NCI-H146 (cell line): ENCODE measurements at regions not wholly inside any gene's neighbourhood (a gene's known extent, or its start where the extent isn't known, plus 50 kb on each side); places are given as distances from the start of the nearest gene placed in this dataset.
"Not testable (repeated sequence)": the region's sequence is repeated elsewhere in the genome, so short reads cannot be mapped to it uniquely, and the experiment has no call there.

ENCODE experiments used
- DNase-seq: peaks from one replicate; lab custom pipeline; 2025; lab: John Stamatoyannopoulos, UW

- DNase-seq: not testable (repeated sequence)
Measured at GRCh38 chr21:13812191-13812590, 202.6 kb downstream of the POTED start.

DNA sequence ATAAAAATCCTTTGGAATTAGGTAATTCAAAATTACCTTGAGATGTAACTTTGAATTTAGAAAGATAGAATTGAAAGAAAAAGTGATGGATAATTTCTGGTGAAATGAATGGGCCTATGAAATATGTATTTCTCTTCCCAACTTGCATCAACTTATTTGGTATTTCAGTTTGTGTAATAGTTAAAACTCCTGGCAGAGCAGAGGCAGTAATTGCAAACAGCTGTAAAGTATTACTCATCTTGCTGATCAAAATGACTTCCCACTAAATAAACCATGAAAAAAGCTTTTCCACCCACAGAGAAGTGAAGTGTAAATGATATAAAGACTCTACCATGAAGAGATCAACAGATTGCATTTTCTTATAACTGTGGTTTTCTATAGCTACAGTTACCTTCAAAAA, 201.0 kb downstream of the POTED start:
- not testable (repeated sequence) for DNase-seq

DNA sequence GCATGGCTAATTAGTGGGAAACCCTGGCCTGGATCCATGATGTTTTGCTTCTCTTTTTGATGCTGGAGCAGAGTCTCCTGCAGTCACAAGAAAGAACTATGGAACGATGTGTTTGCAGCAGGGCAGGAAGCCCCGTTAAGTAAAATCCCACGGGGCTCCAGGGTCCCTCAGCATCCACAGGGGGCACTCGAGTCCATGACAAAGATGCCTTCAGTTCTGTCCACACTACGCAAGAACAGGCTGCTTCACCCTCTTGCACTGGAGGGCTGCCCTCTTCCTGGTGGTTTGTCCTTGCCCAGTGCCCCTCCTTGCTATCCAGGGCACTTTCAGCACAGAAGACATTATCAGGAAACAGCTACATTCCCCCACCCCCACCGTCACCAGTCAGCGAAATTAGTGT, 196.9 kb downstream of the POTED start:
- DNase-seq: not testable (repeated sequence)

DNA sequence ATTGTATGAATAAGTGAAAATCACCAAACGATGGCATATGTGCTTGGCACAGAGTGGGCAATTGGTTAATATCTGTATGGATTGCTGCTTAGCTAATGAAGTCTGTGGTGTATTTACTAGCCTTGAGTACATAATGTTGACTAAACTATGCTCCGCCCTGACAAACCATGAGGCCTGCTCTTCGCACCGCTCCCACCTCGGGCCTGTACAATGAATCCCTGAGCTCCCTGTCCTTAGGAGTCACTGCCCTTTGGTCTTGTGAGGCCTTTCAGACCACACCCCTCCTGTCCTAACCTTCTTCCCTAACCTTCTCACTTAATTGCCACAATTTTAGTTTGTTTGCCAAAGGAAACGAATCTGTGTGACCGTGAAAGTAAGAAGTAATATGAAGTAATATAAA, 193.2 kb downstream of the POTED start:
- not testable (repeated sequence) for DNase-seq
